Activated CD4-positive, CD25-positive, alpha-beta regulatory T cell treated with anti-CD3 and anti-CD28 coated beads, Interleukin-2, amount 50 U/mL, for 24 hours (primary cell): ENCODE measurements at regions not wholly inside any gene's neighbourhood (a gene's known extent, or its start where the extent isn't known, plus 50 kb on each side); places are given as distances from the start of the nearest gene placed in this dataset.

ENCODE experiments used
- ATAC-seq, 2 donors: fragments of 150-1000 bp; cut with Tn5 transposase; one replicate each; pipeline ENCODE4 v1.10.0; 2021; ENCODE audit warnings: mild to moderate bottlenecking in 1 of 2, moderate library complexity in 1 of 2

GRCh38 chr5:33212900-33213299 lies 227.9 kb upstream of the TARS1 start:
- no peak for ATAC-seq

- no peak for ATAC-seq
These were observed 217.0 kb upstream of the TARS1 start for GRCh38 chr5:33223563-33224284.

DNA sequence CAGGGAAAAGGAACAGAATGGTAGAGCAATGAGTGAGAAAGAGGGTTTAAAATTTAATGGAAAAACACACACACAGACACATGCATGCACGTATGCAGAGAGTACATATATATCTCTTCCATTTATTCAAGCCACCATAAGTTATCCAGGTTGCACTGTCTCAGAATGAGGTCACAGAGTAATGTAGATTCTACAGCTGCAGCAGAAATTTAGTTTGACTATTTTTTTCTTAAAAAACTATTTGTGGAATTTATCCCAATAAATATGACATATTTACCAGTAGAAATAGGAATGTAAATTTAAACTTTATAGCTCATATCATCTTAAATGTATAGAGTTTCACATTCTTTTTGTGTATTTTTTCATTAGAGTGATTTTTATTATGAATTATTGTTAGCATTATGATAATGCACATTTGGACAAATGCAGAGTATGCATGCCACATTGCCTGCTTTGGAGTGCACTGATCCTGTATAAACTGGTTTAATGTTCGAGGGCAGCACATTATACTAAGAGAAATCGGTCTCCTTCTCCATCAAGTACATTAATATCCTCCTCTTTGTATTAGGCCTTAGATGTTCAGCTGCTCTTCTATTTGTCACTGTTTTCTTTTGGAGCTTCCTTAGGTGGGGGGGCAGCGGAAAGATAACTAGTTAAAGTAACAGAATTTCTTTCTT lies 216.3 kb upstream of the TARS1 start:
- ATAC-seq, result no peak

GRCh38 chr5:33227247-33227646 lies 213.5 kb upstream of the TARS1 start:
- no peak for ATAC-seq

GRCh38 chr5:33227746-33228145 lies 213.0 kb upstream of the TARS1 start:
- ATAC-seq, result no peak

DNA sequence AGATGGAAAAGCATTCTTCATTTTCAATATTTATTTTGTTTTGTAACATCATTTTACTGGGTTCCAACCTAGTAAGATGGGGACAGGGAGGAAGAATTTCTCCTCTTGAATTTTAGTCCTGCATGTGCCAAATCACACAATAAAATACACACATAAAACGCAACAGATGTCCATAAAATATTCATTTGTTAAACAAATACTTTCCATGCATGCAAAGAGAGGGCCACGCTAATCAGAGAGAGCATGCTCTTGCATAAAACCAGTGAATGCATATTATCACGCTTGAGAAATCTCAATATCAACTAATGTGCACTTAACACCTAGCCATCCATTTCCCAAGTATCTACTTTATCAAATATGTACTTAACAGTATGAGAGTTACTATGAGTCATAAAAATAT lies 212.6 kb upstream of the TARS1 start:
- no peak for ATAC-seq

DNA sequence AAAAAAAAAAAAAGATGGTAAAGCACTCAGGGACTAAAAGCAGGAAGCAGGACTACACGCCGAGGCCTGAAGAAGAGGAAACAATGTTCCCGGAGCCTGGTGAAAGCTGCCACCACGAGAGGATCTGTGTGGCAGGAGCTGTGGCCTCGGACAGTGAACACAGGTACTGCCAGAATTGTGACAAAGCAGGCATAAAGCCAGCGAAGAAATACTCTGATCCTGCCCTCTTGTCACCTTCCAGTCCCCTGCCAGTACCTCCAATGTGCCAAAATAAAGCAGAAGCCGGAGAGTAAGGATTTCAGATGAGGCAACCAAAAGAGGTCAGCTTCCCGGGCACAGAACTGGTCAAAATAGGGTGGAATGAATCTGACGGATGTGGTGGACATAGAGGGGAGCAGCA lies 211.5 kb upstream of the TARS1 start:
- ATAC-seq, result no peak

DNA sequence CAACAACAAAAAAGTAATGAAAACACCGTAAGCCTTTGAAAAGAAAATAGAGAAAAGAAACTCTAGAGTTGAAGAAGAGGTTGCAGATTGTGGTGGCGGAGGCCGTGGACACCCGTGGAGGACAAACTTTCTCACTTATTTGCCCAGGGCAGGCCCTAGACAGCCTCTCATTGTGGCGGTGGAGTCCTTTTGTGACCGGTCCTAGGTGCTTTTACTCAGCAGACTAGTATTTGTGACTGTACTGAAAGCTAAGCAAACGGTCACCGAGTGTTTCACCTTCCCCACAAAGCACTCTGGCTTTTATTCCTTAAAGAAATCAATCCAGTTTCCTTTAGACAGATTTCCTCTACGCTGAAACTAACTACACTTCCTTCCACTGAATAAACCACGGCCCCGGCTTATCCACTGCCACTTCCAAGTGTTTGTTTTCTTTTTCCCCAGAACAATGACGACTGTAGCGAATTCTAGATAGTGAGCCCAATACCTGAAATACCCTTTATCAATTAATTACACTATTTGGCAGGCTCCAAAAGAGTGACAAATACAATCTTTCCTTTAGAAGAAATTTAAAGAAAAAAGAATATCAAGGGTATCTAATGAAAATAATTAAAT lies 210.2 kb upstream of the TARS1 start:
- no peak for ATAC-seq

- no peak for ATAC-seq
These were observed 209.5 kb upstream of the TARS1 start for GRCh38 chr5:33231214-33231710.

DNA sequence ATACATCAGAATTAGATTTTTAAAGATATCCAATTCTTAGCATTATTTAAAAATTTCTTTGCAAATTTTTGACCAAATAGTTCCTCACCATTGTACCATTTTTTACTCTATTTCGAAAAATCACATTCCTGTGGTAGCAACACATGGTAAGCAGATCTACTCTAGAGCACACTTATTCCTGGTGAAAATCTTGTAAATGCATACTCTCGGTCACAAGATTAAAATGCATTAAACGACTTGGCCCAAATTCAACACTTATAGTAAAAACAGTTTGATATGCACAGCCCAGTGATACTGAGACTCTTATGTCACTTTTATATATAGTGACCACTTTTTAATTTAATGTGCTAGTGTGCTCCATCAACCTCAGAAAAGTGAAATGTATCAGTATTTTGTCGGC lies 208.8 kb upstream of the TARS1 start:
- no peak for ATAC-seq

DNA sequence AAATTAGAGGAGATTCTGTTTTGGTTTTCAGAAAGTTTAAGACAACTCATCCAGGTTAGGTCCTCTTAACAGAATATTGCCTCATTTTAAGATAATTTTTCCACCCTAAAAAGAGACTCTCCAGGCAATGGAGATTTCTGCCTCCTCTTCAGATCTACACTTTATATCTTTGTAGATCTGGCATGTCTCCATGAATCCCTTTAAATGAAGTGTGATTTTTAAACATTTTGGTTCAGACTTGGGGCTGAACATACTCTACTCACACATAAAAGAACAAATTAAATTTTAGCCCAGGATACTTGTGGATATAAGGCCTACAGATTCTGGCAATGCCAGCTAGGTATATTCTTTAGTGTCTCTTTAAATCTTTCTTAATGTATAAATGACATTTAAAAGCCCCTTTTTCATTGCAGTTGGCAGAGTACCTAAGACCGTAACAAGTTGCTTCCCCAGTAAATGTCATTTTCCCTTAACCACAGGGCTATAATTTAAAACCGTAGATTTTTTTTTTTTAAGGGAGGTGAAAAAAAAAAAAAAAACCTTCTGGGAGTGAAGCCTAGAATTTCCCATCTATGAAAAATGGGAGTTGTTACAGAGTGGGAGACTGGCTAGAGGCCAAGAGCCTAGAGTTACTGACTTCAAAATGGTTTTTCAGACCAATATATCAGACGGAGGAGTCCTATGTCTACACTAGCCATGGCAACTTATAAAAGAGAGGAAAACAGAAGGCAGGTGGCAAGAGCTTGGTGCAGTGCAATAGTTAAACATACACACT lies 207.8 kb upstream of the TARS1 start:
- ATAC-seq, result no peak

GRCh38 chr5:33235304-33235703 lies 205.5 kb upstream of the TARS1 start:
- no peak for ATAC-seq

GRCh38 chr5:33235824-33236223 lies 204.9 kb upstream of the TARS1 start:
- ATAC-seq, result peak; percentile 47 to 73

GRCh38 chr5:33237471-33237870 lies 203.3 kb upstream of the TARS1 start:
- ATAC-seq, result no peak

DNA sequence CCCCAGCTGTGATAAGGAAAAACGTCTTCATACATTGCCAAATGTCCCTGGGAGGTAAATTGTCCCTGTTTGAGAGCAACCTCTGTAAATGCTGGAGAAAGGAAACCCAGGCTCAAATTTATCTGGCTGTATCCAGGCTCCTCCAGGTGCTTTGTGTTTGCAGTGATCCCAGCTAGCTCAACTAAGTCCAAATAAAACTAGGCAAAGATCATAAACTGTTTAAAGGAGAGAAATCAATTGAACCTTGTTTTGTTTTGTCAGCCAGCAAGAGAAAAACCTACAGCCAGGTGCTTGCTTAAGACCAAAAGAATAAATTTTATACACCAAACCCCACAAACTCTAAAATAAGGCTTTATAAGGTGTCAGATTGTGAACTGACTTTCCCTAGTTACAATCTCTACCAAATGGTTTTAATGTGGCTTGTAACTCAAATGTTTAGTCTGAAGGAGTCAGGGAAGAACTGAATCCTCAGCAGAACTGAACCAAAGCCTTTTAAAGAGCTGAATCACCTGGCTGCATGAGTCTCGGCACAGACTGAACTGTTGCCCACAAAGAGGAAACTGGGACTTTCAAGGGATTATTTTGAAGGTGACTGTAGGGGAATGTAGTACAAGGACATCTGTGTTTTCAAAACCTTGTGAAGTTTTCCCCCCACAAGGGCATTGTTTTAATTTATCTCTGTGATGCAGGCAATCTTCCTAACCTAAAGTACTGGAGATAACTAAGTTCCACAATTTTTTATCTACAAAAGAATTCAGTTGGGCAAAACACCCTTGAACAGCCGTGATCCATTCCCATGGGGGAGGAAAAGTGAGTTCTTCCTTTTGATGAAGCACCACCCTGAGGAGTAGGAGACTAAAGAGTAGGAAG lies 201.7 kb upstream of the TARS1 start:
- ATAC-seq, result no peak

GRCh38 chr5:33240558-33240957 lies 200.2 kb upstream of the TARS1 start:
- no peak for ATAC-seq

DNA sequence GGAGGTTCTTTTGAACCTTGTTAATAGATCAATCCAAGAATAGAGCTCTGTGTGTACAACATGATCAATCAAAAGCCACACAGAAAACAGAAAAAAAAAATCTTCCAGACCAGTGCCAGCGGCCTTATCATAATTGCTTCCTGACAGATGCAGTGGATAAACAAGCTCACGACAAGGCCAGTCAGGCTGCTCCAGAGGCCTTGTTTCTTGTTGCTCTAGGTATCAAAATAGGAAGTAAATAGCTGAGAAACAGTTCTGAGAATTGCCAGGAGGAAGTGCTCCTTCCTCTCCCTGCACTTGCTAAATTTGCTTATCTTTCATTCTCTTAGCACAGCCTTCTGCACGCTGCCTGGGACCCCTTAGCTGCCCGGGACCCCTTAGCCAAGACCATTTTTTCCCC lies 199.0 kb upstream of the TARS1 start:
- ATAC-seq, result no peak

DNA sequence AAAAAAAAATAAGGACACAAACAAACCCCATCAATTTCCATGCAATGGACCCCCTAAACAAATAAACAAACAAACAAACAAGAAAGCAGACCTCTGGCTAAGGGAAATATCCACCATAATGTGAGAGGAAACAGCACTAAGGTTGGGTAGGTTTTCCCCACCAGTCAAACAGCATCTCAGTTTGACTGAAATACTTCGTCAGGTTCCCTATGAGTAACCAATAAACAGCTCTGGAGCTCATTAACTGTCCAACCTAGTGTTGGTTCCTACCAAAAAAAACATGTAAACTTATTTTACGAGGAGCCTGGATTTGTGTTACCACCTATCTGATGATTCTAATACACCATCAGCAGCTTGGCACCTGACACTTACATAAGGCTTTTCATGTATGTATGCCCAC lies 198.5 kb upstream of the TARS1 start:
- no peak for ATAC-seq

DNA sequence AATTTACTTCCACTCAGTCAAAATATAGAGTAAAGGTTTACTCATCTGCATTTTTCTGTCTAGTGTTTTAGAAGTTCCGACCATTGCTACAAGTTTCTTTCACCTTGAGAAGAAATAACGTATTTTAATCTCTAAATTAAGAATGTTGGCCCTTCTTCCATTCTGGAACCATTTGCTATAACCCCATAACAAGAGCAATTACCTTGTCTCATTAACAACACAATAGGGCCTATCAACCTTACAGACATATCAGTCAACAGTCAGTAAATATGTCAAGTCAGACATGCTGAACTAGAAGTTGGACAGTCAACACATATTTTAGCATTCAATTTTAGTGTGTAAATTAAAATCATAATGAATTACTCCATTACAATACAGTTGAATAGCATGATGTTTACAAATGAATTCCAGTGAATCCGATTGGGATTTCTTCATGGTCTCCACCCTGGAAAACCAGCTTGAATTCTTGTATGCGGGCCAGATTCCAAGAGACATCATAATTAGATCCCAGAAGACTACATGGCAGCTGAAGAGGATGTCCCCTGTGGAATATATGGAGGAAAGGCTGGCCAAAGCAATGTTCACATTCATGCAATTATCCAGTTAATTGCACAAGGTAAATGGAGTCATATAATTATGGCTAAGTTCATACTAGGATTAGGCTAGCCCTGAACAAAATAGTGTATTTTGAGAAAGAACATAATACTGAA lies 196.2 kb upstream of the TARS1 start:
- ATAC-seq, result no peak

DNA sequence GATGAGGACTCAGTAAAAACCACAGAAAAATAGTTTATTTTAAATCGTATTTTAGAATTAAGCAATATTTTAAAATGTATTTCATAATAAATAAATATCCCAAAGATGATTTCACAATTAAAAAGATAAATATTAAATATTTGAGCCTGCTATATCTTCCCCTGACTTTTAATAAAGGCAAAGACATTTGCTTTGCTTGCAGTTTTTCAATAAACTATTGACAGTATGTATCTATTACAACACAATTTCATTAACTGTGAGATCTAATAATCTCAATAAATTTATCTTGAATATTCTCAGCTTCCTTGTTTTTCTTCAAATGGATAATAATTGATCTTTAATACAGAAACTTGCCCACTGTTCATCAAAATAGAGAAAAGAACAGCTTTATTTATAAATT lies 186.2 kb upstream of the TARS1 start:
- no peak for ATAC-seq

GRCh38 chr5:33257807-33258429 lies 182.8 kb upstream of the TARS1 start:
- ATAC-seq, result no peak
